Lung (tissue), 11 donors: ENCODE measurements at regions not wholly inside any gene's neighbourhood (a gene's known extent, or its start where the extent isn't known, plus 50 kb on each side); places are given as distances from the start of the nearest gene placed in this dataset.

Experiments
- ATAC-seq: fragments of 200-7000 bp; cut with Tn5 transposase; one replicate; pipeline ENCODE4 v1.9.1; 2020; ENCODE audit warnings: moderate number of reproducible peaks; ENCODE audit not compliant: insufficient read depth, low FRiP score
- DNase-seq, 3 donors: peaks; one replicate each; pipeline ENCODE4 v3.0.0-alpha.2; 2013 to 2017
- H3K27ac ChIP-seq, 2 donors: one replicate each; pipeline ENCODE4 v1.5.1; 2013; ENCODE audit warnings: mild to moderate bottlenecking in 2 of 2, moderate library complexity in 2 of 2, control low read depth in 1 of 2, inconsistent platforms in 1 of 2, low read depth in 1 of 2, low read length in 1 of 2
- H3K27me3 ChIP-seq, 3 donors: one replicate each; pipeline ENCODE4 v1.5.1; 2013; ENCODE audit warnings: low read length in 2 of 3; ENCODE audit not compliant: control insufficient read depth in 3 of 3, insufficient read depth in 3 of 3
- H3K36me3 ChIP-seq, 4 donors: one replicate each; pipeline ENCODE4 v1.5.1; 2013; ENCODE audit warnings: low read length in 4 of 4, mild to moderate bottlenecking in 1 of 4, moderate library complexity in 1 of 4; ENCODE audit not compliant: control insufficient read depth in 4 of 4, insufficient read depth in 4 of 4
- H3K4me1 ChIP-seq, 5 donors: one replicate each; pipeline ENCODE4 v1.5.1; 2013; ENCODE audit warnings: low read length in 5 of 5, mild to moderate bottlenecking in 2 of 5, moderate library complexity in 1 of 5; ENCODE audit not compliant: control insufficient read depth in 5 of 5, insufficient read depth in 5 of 5
- H3K4me3 ChIP-seq: one replicate; pipeline ENCODE4 v1.5.1; 2013; ENCODE audit warnings: mild to moderate bottlenecking, control low read depth, moderate library complexity
- H3K9ac ChIP-seq, 2 donors: one replicate each; pipeline ENCODE4 v1.5.1; 2013; ENCODE audit warnings: low read length in 2 of 2, control low read depth in 1 of 2; ENCODE audit not compliant: insufficient read depth in 1 of 2
- H3K9me3 ChIP-seq, 4 donors: one replicate each; pipeline ENCODE4 v1.5.1; 2013; ENCODE audit warnings: low read length in 3 of 4, mild to moderate bottlenecking in 1 of 4, moderate library complexity in 1 of 4; ENCODE audit not compliant: control insufficient read depth in 4 of 4, insufficient read depth in 3 of 4
- WGBS, 2 donors: extraction: QIAGEN DNeasy Blood & Tissue Kit; methylation state at CpG; one replicate each; pipeline ENCODE4 v1.1.7; 2013; 5-methylcytosine and 5-hydroxymethylcytosine counted together
- TF ChIP-seq, protein P1 (sequence below): IDR thresholded peaks from 2 replicates; pipeline ENCODE4 v1.5.1; 2012; ENCODE audit warnings: mild to moderate bottlenecking; ENCODE audit errors: control extremely low read depth, extremely low read depth
- donor health status: control.
- donor health status: control.
- donor health status: Bipolar disorder and iron deficiency.
- donor health status: healthy.
- donor health status: DM: yes; HTN: yes; CAD: no.

DNA sequence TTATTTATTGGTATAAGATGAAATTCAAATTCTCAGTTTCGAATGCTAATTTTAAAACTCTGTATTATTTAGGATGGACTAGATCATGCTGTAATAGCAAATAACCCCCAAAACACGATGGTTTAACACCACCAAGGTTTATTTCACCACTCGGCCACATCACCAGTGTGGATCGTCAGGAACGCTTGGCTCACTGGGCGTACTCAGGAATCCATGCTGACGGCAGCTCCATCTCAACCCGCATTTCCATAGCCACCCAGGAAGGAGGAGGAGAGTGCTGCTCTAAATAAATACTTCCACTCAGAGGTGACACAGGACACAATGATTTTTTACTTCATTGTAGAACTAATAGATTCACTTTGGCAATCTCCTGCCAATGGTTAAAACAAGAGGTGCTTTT, 347.4 kb downstream of the SH3GL2 start:
- Histone ChIP-seq H3K9ac (no peak overlapping the region), H3K27ac (no peak overlapping the region), H3K36me3 (no peaks in the 10 kb centered on the region), H3K4me3 (no peak overlapping the region), H3K4me1 (peaks cover 0 to 12% (median 0%) of the 10 kb centered on the region in 5 donors), H3K9me3 (peaks cover 0 to 3% (median 0%) of the 10 kb centered on the region in 4 donors), H3K27me3 (no peaks in the 10 kb centered on the region)
- DNase-seq (no peak), ATAC-seq (no peak)
- TF ChIP-seq, protein P1, sequence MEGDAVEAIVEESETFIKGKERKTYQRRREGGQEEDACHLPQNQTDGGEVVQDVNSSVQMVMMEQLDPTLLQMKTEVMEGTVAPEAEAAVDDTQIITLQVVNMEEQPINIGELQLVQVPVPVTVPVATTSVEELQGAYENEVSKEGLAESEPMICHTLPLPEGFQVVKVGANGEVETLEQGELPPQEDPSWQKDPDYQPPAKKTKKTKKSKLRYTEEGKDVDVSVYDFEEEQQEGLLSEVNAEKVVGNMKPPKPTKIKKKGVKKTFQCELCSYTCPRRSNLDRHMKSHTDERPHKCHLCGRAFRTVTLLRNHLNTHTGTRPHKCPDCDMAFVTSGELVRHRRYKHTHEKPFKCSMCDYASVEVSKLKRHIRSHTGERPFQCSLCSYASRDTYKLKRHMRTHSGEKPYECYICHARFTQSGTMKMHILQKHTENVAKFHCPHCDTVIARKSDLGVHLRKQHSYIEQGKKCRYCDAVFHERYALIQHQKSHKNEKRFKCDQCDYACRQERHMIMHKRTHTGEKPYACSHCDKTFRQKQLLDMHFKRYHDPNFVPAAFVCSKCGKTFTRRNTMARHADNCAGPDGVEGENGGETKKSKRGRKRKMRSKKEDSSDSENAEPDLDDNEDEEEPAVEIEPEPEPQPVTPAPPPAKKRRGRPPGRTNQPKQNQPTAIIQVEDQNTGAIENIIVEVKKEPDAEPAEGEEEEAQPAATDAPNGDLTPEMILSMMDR: no peak
- 89% methylated on average over 8 of the region's 8 CpGs for WGBS, 2 donors

DNA sequence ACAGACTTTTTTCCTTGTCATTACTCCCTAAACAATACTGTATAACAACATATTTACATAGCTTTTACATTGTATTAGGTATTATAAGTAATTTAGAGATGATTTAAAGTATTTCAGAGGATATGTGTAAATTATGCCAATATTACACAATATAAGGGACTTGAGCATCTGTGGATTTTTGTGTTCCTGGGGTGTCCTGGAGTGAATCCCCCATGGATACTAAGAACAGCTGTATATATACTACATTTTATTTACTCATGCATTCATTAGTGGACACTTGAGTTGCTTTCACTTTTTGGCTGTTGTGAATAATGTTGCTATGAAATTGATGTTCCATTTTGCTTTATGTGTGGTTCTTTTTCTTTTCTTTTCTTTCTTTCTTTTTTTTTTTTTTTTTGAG, 348.8 kb downstream of the SH3GL2 start:
- TF ChIP-seq, protein P1: no peak
- Histone ChIP-seq H3K9me3 (peaks cover 0 to 3% (median 0%) of the 10 kb centered on the region in 4 donors), H3K4me1 (peaks cover 0 to 12% (median 0%) of the 10 kb centered on the region in 5 donors), H3K27me3 (no peaks in the 10 kb centered on the region), H3K36me3 (no peaks in the 10 kb centered on the region), H3K4me3 (no peak overlapping the region), H3K9ac (no peak overlapping the region), H3K27ac (no peak overlapping the region)
- DNase-seq (no peak), ATAC-seq (no peak)

DNA sequence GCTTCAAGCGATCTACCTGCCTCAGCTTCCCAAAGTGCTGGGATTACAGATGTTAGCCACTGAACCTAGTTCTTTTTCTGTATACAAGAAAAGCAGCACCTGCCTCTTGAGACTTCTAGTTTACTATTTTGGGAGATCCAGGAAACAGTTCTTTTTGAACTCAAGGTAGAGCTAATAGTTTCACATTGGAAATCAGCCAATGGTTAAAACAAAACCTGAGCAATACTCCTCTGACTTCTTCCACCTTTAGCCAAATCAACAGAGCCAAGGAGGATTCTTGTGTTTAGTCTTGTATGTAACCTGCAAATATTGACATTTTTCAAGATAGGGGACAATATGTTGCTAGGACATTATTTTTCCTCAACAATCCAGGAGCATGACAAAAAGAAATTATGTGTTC, 349.4 kb downstream of the SH3GL2 start:
- Histone ChIP-seq H3K4me3 (no peak overlapping the region), H3K27ac (no peak overlapping the region), H3K4me1 (peaks cover 0 to 12% (median 0%) of the 10 kb centered on the region in 5 donors), H3K36me3 (no peaks in the 10 kb centered on the region), H3K9me3 (peaks cover 0 to 3% (median 0%) of the 10 kb centered on the region in 4 donors), H3K9ac (no peak overlapping the region), H3K27me3 (no peaks in the 10 kb centered on the region)
- TF ChIP-seq, protein P1: no peak
- no peak for DNase-seq
- no peak for ATAC-seq
- 81 to 82% methylated on average over 1 of the region's 1 CpG for WGBS, 2 donors

DNA sequence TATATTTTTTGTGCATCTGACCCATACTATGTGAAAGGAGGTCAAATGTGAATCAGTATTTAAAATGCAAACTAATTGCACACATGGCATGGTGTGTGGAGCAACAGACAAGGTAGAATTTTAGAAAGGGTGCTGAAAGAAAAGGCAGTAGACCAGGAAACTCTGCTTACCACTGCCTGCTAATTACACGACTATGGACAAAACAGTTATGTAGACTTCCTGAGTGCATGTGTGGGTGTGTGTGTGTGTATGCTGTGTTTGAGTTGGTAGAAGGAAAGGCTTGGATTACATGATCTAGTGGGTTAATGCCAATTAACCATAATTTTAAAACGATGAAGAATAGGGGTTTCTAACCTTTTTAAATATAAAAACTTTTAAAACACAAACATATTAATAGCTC, 349.9 kb downstream of the SH3GL2 start:
- DNase-seq (no peak), ATAC-seq (no peak)
- Histone ChIP-seq H3K4me1 (peaks cover 0 to 12% (median 0%) of the 10 kb centered on the region in 5 donors), H3K36me3 (no peaks in the 10 kb centered on the region), H3K27me3 (no peaks in the 10 kb centered on the region), H3K9ac (no peak overlapping the region), H3K4me3 (no peak overlapping the region), H3K9me3 (peaks cover 0 to 3% (median 0%) of the 10 kb centered on the region in 4 donors), H3K27ac (no peak overlapping the region)
- TF ChIP-seq, protein P1: no peak
- WGBS, 2 donors: 42 to 49% methylated on average over 2 of the region's 2 CpGs
